ENCODE measurements at regions not wholly inside any gene's neighbourhood (a gene's known extent, or its start where the extent isn't known, plus 50 kb on each side); places are given as distances from the start of the nearest gene placed in this dataset.

- no peak overlapping the region for H2AFZ ChIP-seq (ENCODE audit: low read length)
- H3K36me3 ChIP-seq (replicated peaks in 1 of 2; ENCODE audit: control insufficient read depth in 1 of 2, insufficient read depth in 2 of 2, low read length in 2 of 2) = no peaks in the 10 kb centered on the region
- TF ChIP-seq ZSCAN30 (CRISPR knock-in tag; IDR thresholded peaks at IDR 0.05) = no peak
- no peak for TF ChIP-seq JUN (CRISPR knock-in tag; IDR thresholded peaks at IDR 0.05)
- no peak for TF ChIP-seq ZNF446 (CRISPR knock-in tag; IDR thresholded peaks at IDR 0.05)
- no peak for TF ChIP-seq SPEN (CRISPR knock-in tag; IDR thresholded peaks at IDR 0.05; ENCODE audit: low read depth)
- TF ChIP-seq, protein P1, sequence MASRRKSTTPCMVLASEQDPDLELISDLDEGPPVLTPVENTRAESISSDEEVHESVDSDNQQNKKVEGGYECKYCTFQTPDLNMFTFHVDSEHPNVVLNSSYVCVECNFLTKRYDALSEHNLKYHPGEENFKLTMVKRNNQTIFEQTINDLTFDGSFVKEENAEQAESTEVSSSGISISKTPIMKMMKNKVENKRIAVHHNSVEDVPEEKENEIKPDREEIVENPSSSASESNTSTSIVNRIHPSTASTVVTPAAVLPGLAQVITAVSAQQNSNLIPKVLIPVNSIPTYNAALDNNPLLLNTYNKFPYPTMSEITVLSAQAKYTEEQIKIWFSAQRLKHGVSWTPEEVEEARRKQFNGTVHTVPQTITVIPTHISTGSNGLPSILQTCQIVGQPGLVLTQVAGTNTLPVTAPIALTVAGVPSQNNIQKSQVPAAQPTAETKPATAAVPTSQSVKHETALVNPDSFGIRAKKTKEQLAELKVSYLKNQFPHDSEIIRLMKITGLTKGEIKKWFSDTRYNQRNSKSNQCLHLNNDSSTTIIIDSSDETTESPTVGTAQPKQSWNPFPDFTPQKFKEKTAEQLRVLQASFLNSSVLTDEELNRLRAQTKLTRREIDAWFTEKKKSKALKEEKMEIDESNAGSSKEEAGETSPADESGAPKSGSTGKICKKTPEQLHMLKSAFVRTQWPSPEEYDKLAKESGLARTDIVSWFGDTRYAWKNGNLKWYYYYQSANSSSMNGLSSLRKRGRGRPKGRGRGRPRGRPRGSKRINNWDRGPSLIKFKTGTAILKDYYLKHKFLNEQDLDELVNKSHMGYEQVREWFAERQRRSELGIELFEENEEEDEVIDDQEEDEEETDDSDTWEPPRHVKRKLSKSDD (CRISPR knock-in tag; IDR thresholded peaks at IDR 0.05; ENCODE audit: low read depth) = no peak
- TF ChIP-seq PCBP2 (optimal IDR thresholded peaks at IDR 0.05; ENCODE audit: low read depth, low read length, poor library complexity, severe bottlenecking) = no peak
- no peak for TF ChIP-seq MBD4 (IDR thresholded peaks at IDR 0.05; ENCODE audit: borderline replicate concordance, low read length)
- TF ChIP-seq KDM2A (CRISPR knock-in tag; IDR thresholded peaks at IDR 0.05; ENCODE audit: borderline replicate concordance, low read depth) = no peak
- TF ChIP-seq ZFY (CRISPR knock-in tag; IDR thresholded peaks at IDR 0.05) = no peak
- TF ChIP-seq ZBTB38 (CRISPR knock-in tag; IDR thresholded peaks at IDR 0.05) = no peak
- TF ChIP-seq, protein P2, sequence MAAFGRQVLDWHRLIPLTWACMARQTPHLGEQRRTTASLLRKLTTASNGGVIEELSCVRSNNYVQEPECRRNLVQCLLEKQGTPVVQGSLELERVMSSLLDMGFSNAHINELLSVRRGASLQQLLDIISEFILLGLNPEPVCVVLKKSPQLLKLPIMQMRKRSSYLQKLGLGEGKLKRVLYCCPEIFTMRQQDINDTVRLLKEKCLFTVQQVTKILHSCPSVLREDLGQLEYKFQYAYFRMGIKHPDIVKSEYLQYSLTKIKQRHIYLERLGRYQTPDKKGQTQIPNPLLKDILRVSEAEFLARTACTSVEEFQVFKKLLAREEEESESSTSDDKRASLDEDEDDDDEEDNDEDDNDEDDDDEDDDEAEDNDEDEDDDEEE (CRISPR knock-in tag; IDR thresholded peaks at IDR 0.05) = no peak
- no peak for TF ChIP-seq ZBTB46 (CRISPR knock-in tag; IDR thresholded peaks at IDR 0.05; ENCODE audit: borderline replicate concordance)
- no peak for TF ChIP-seq BRD4 (CRISPR knock-in tag; IDR thresholded peaks at IDR 0.05)
- TF ChIP-seq ATF1 (CRISPR knock-in tag; IDR thresholded peaks at IDR 0.05) = no peak
- TF ChIP-seq MAFK (conservative IDR thresholded peaks at IDR 0.05 in 1 of 2, IDR thresholded peaks at IDR 0.05 in 1 of 2; ENCODE audit: low read length in 2 of 2) = no peak
- no peak for TF ChIP-seq ZNF207 (IDR thresholded peaks at IDR 0.05; ENCODE audit: borderline replicate concordance)
- FAIRE-seq (no peak), DNase-seq (ENCODE audit: low spot score) (no peak), ATAC-seq (no peak)
- no peak overlapping the region for H3K27ac ChIP-seq (ENCODE audit: extremely low read length, insufficient read depth, low read length)
- no peaks in the 10 kb centered on the region for H3K9me3 ChIP-seq (ENCODE audit: low read length)
- no peak overlapping the region for H3K9ac ChIP-seq (ENCODE audit: insufficient read depth, low read depth, low read length)
- POLR2A ChIA-PET = no interaction called here
- BruUV-seq (replicated peaks) = no TSS peak
- peaks cover 2 to 3% of the 10 kb centered on the region in 2 experiments; a peak in 1 of 5 replicates for H3K27me3 ChIP-seq (ENCODE audit: control insufficient read depth in 1 of 2, insufficient read depth in 2 of 2, low read length in 2 of 2)
- no peaks in the 10 kb centered on the region for H4K20me1 ChIP-seq (ENCODE audit: insufficient read depth, low read length)
- CTCF ChIA-PET (ENCODE audit: low intra/inter-chr PET ratio, low total read pairs) = no interaction called here
- intact Hi-C loops (cut with micrococcal nuclease; ENCODE audit: unreplicated experiment) (no loop called here), in situ Hi-C loops (cut with HindIII; ENCODE audit: extremely low pct_ligation_motif_present, low pct_unique_long_range_greater_than_20kb) (no loop called here)
- peaks cover 5% of the 10 kb centered on the region; the same call in 1 of the 2 replicates for H3K4me1 ChIP-seq (ENCODE audit: insufficient read depth, low read length)
- 50% methylated on average over 4 of the region's 4 CpGs for WGBS (ENCODE audit: low lambda C conversion rate)
- no peaks in the 10 kb centered on the region for H3K79me2 ChIP-seq (ENCODE audit: insufficient read depth, low read length)
- H3K4me2 ChIP-seq (ENCODE audit: low read depth, low read length) = no peak overlapping the region
- no peak overlapping the region for H3K4me3 ChIP-seq (replicated peaks in 1 of 3; ENCODE audit: insufficient read depth in 1 of 3, low read depth in 2 of 3, low read length in 3 of 3)
Observed at GRCh38 chr2:204170411-204170810, 233.8 kb downstream of the ICOS start.
